ENCODE measurements at regions not wholly inside any gene's neighbourhood (a gene's known extent, or its start where the extent isn't known, plus 50 kb on each side); places are given as distances from the start of the nearest gene placed in this dataset.

GRCh38 chr5:56461584-56461983 is 228.5 kb upstream of the ANKRD55 start:
- H3K36me3 Mint-ChIP-seq (ENCODE audit: unreplicated experiment): no peaks in the 10 kb centered on the region

GRCh38 chr5:56460681-56461191 is 227.6 kb upstream of the ANKRD55 start:
- Mint-ChIP-seq H3K4me1 (ENCODE audit: low read depth, unreplicated experiment) (peaks cover 9% of the 10 kb centered on the region), H3K4me3 (ENCODE audit: unreplicated experiment) (no peak overlapping the region), H3K36me3 (ENCODE audit: unreplicated experiment) (peaks cover 4% of the 10 kb centered on the region), H3K27ac (ENCODE audit: unreplicated experiment) (no peak overlapping the region), H3K27me3 (ENCODE audit: unreplicated experiment) (no peaks in the 10 kb centered on the region), H3K9me3 (ENCODE audit: unreplicated experiment) (peaks cover 6% of the 10 kb centered on the region)
- TF ChIP-seq CTCF (IDR thresholded peaks at IDR 0.05; ENCODE audit: partially characterized antibody, unreplicated experiment): no peak
- no peak for DNase-seq

More at GRCh38 chr5:56461584-56461983, 228.5 kb upstream of the ANKRD55 start:
- no peak overlapping the region for H3K4me3 Mint-ChIP-seq (ENCODE audit: unreplicated experiment)
- peaks cover 12% of the 10 kb centered on the region for H3K4me1 Mint-ChIP-seq (ENCODE audit: low read depth, unreplicated experiment)
- DNase-seq: no peak
- TF ChIP-seq CTCF (IDR thresholded peaks at IDR 0.05; ENCODE audit: partially characterized antibody, unreplicated experiment): no peak
- H3K27ac Mint-ChIP-seq (ENCODE audit: unreplicated experiment): no peak overlapping the region
- peaks cover 4% of the 10 kb centered on the region for H3K9me3 Mint-ChIP-seq (ENCODE audit: unreplicated experiment)
- H3K27me3 Mint-ChIP-seq (ENCODE audit: unreplicated experiment): peaks cover 2% of the 10 kb centered on the region

- no peak overlapping the region for H3K4me3 Mint-ChIP-seq (ENCODE audit: unreplicated experiment)
- H3K36me3 Mint-ChIP-seq (ENCODE audit: unreplicated experiment): peaks cover 4% of the 10 kb centered on the region
- no peaks in the 10 kb centered on the region for H3K27me3 Mint-ChIP-seq (ENCODE audit: unreplicated experiment)
- TF ChIP-seq CTCF (IDR thresholded peaks at IDR 0.05; ENCODE audit: partially characterized antibody, unreplicated experiment): no peak
- H3K9me3 Mint-ChIP-seq (ENCODE audit: unreplicated experiment): peaks cover 4% of the 10 kb centered on the region
- no peak for DNase-seq
- no peak overlapping the region for H3K27ac Mint-ChIP-seq (ENCODE audit: unreplicated experiment)
- peaks cover 3% of the 10 kb centered on the region for H3K4me1 Mint-ChIP-seq (ENCODE audit: low read depth, unreplicated experiment)
These were observed 227.0 kb upstream of the ANKRD55 start for GRCh38 chr5:56460195-56460546.

GRCh38 chr5:56459394-56460194 is 226.5 kb upstream of the ANKRD55 start:
- peaks cover 4% of the 10 kb centered on the region for H3K9me3 Mint-ChIP-seq (ENCODE audit: unreplicated experiment)
- TF ChIP-seq CTCF (IDR thresholded peaks at IDR 0.05; ENCODE audit: partially characterized antibody, unreplicated experiment): no peak
- no peak overlapping the region for H3K27ac Mint-ChIP-seq (ENCODE audit: unreplicated experiment)
- H3K4me3 Mint-ChIP-seq (ENCODE audit: unreplicated experiment): no peak overlapping the region
- no peaks in the 10 kb centered on the region for H3K4me1 Mint-ChIP-seq (ENCODE audit: low read depth, unreplicated experiment)
- no peak for DNase-seq
- H3K36me3 Mint-ChIP-seq (ENCODE audit: unreplicated experiment): peaks cover 4% of the 10 kb centered on the region
- H3K27me3 Mint-ChIP-seq (ENCODE audit: unreplicated experiment): no peaks in the 10 kb centered on the region

Data from glutamatergic neuron (in vitro differentiated cells).